ENCODE measurements at regions not wholly inside any gene's neighbourhood (a gene's known extent, or its start where the extent isn't known, plus 50 kb on each side); places are given as distances from the start of the nearest gene placed in this dataset.

DNA sequence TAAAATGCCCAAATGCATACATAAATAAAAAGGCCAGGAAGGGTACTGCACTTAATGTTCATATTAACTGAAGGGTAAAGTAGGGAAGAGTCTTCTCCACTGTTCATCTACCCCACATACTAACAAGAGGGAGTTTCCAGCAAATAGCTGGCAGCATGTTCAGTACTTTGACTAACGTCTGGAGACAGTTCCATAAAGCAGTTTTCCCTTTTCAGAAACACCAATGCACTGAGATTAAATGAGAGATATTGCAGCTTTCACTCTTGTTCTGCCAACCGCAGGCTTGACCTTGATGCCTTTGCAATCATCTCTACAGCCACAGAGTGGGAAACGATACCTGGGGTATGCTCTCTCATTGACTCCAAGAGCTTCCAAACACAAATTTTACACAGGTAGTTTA lies 2123.1 kb upstream of the TENM3 start:
- H3K27ac ChIP-seq (ENCODE audit: low read depth, low read length), result no peak overlapping the region
- no peak overlapping the region for H3K4me3 ChIP-seq (ENCODE audit: low read depth, low read length)
- no peaks in the 10 kb centered on the region for H3K79me2 ChIP-seq (ENCODE audit: control insufficient read depth, insufficient read depth, low read length, unreplicated experiment)
- H3K4me1 ChIP-seq (ENCODE audit: control insufficient read depth, insufficient read depth, low read length, unreplicated experiment), result no peaks in the 10 kb centered on the region
- no peaks in the 10 kb centered on the region for H3K27me3 ChIP-seq (ENCODE audit: insufficient read depth, low read length)
- no peaks in the 10 kb centered on the region for H3K36me3 ChIP-seq (ENCODE audit: insufficient read depth, low read length)
- no peak overlapping the region for H2AFZ ChIP-seq (ENCODE audit: low read length, unreplicated experiment)

DNA sequence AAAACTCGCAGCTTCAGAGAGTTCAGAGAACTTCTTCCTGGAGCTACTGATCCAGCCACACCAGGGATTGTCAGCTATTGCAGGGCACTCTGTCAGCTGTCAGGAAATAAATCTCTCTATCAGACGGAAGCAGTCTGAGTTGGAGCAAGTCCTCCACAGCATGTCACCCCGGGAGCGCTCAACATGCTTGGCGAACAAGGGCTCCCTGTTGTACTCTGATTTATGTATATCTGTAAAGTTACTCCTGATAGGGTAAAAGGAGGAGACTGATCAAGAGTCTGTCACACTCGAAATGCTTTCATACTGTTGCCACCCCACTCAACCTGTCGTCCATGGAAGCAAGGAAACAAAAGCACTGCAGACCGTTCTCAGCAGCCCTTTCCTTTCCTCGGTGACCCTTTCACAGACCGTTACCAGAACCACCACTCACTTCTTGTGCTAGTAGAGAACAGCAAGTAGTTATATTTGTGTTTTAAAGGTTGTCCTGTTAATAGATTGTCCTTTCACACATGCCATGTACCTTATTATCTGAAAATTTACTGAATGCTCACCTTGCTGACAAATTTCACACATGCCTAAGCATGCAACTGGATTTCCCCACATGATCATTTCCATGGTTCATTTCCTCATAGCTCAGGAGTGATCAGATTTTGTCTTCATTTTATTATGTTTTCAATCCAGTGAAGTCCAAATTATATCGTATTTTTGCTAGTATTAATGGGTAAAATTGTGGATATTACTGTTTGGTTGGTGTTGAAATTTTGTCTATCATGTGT lies 2108.9 kb upstream of the TENM3 start:
- H3K4me3 ChIP-seq (ENCODE audit: low read depth, low read length), result no peak overlapping the region
- no peaks in the 10 kb centered on the region for H3K79me2 ChIP-seq (ENCODE audit: control insufficient read depth, insufficient read depth, low read length, unreplicated experiment)
- H3K36me3 ChIP-seq (ENCODE audit: insufficient read depth, low read length), result no peaks in the 10 kb centered on the region

DNA sequence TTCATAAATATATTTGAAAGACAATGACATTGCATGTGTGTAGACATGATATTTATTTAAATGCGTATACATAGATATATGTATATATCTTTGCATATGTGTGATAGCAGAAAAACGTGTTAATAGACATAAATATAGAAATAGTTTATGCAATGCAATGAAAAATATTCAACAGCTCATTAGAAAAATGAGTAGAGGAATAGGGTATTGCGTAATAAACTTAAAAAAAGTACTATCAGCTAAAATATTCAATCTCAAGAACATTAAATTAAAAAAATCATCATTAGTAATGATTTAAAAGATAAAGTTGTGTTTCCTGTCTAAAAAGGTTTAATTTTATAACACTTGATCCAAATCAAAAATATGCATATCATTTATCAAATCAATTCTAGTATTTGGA lies 2101.5 kb upstream of the TENM3 start:
- no peaks in the 10 kb centered on the region for H3K36me3 ChIP-seq (ENCODE audit: insufficient read depth, low read length)
- H3K79me2 ChIP-seq (ENCODE audit: control insufficient read depth, insufficient read depth, low read length, unreplicated experiment), result no peaks in the 10 kb centered on the region
- H3K4me3 ChIP-seq (ENCODE audit: low read depth, low read length), result no peak overlapping the region
- no peaks in the 10 kb centered on the region for H3K27me3 ChIP-seq (ENCODE audit: insufficient read depth, low read length)
- no peak overlapping the region for H2AFZ ChIP-seq (ENCODE audit: low read length, unreplicated experiment)
- H3K4me1 ChIP-seq (ENCODE audit: control insufficient read depth, insufficient read depth, low read length, unreplicated experiment), result no peaks in the 10 kb centered on the region
- no peak overlapping the region for H3K27ac ChIP-seq (ENCODE audit: low read depth, low read length)

More for the DNA sequence above, 2108.9 kb upstream of the TENM3 start:
- H3K27ac ChIP-seq (ENCODE audit: low read depth, low read length), result no peak overlapping the region
- H3K4me1 ChIP-seq (ENCODE audit: control insufficient read depth, insufficient read depth, low read length, unreplicated experiment), result no peaks in the 10 kb centered on the region
- H3K27me3 ChIP-seq (ENCODE audit: insufficient read depth, low read length), result no peaks in the 10 kb centered on the region
- no peak overlapping the region for H2AFZ ChIP-seq (ENCODE audit: low read length, unreplicated experiment)

- Histone ChIP-seq H3K27ac (ENCODE audit: low read depth, low read length) (no peak overlapping the region), H3K4me1 (ENCODE audit: control insufficient read depth, insufficient read depth, low read length, unreplicated experiment) (no peaks in the 10 kb centered on the region), H2AFZ (ENCODE audit: low read length, unreplicated experiment) (no peak overlapping the region), H3K27me3 (ENCODE audit: insufficient read depth, low read length) (no peaks in the 10 kb centered on the region), H3K36me3 (ENCODE audit: insufficient read depth, low read length) (no peaks in the 10 kb centered on the region), H3K79me2 (ENCODE audit: control insufficient read depth, insufficient read depth, low read length, unreplicated experiment) (no peaks in the 10 kb centered on the region), H3K4me3 (ENCODE audit: low read depth, low read length) (no peak overlapping the region)
Measured at GRCh38 chr4:180148737-180149136, 2094.5 kb upstream of the TENM3 start.

DNA sequence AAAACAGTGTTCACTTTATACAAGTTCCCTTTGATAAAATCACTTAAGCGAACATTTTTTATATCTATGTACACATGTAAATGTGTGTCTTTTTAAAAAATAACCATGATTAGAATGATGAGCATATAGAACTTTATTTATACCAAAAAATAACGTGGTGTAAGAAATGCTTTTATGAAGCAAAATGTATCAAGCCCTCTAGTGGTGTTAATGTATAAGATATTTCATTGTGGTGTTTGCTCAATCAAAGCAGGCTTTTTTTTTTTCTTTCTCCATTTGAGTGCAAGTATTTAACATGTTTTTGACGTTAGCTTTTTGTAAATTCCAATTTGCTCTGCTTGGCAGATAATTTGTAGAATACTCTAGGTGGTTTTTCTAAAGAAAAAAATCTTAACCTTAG lies 2092.4 kb upstream of the TENM3 start:
- Histone ChIP-seq H3K4me1 (ENCODE audit: control insufficient read depth, insufficient read depth, low read length, unreplicated experiment) (no peaks in the 10 kb centered on the region), H3K4me3 (ENCODE audit: low read depth, low read length) (no peak overlapping the region), H3K79me2 (ENCODE audit: control insufficient read depth, insufficient read depth, low read length, unreplicated experiment) (no peaks in the 10 kb centered on the region), H3K27me3 (ENCODE audit: insufficient read depth, low read length) (no peaks in the 10 kb centered on the region), H3K36me3 (ENCODE audit: insufficient read depth, low read length) (no peaks in the 10 kb centered on the region), H2AFZ (ENCODE audit: low read length, unreplicated experiment) (no peak overlapping the region), H3K27ac (ENCODE audit: low read depth, low read length) (no peak overlapping the region)

- Histone ChIP-seq H3K27me3 (ENCODE audit: insufficient read depth, low read length) (no peaks in the 10 kb centered on the region), H3K4me1 (ENCODE audit: control insufficient read depth, insufficient read depth, low read length, unreplicated experiment) (no peaks in the 10 kb centered on the region), H3K27ac (ENCODE audit: low read depth, low read length) (no peak overlapping the region), H3K4me3 (ENCODE audit: low read depth, low read length) (no peak overlapping the region), H3K36me3 (ENCODE audit: insufficient read depth, low read length) (no peaks in the 10 kb centered on the region), H3K79me2 (ENCODE audit: control insufficient read depth, insufficient read depth, low read length, unreplicated experiment) (no peaks in the 10 kb centered on the region), H2AFZ (ENCODE audit: low read length, unreplicated experiment) (no peak overlapping the region)
Measured at GRCh38 chr4:180152831-180153230, 2090.4 kb upstream of the TENM3 start.

DNA sequence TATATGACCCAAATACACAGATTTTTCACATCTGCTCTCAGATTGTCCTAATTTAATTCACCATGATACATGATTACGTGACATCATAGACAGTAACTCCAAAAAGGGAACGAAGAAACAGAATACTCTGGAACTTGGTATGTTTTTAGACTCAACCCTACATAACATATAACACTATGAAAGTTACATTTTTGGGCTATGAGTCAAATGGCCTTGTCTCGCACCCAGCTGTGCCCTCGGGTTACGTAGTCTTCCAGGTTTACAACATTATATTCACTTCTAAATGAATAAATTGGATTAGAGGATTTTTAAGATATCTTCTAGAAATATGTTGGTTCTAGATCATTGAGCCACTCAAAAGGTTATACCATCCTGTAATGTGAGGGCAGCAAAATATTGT lies 2089.6 kb upstream of the TENM3 start:
- H2AFZ ChIP-seq (ENCODE audit: low read length, unreplicated experiment), result no peak overlapping the region
- H3K27ac ChIP-seq (ENCODE audit: low read depth, low read length), result no peak overlapping the region
- H3K79me2 ChIP-seq (ENCODE audit: control insufficient read depth, insufficient read depth, low read length, unreplicated experiment), result no peaks in the 10 kb centered on the region
- no peaks in the 10 kb centered on the region for H3K27me3 ChIP-seq (ENCODE audit: insufficient read depth, low read length)
- no peaks in the 10 kb centered on the region for H3K36me3 ChIP-seq (ENCODE audit: insufficient read depth, low read length)
- H3K4me1 ChIP-seq (ENCODE audit: control insufficient read depth, insufficient read depth, low read length, unreplicated experiment), result no peaks in the 10 kb centered on the region
- no peak overlapping the region for H3K4me3 ChIP-seq (ENCODE audit: low read depth, low read length)

DNA sequence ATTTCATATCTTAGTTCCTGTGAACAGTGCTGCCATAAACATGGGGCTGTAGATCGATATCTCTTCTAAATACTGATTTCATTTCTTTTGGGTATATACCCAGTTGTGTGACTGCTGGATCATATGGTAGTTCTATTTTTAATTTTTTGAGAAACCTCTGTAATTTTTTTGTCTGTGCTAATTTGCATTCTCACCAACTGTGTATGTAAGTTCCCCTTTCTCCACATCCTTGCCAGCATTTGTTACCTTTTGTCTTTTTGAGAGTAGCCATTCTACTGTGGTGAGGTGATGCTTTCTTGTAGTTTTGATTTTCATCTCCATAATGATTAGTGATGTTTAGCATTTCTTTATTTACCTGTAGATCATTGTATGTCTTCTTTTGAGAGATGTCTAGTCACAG lies 2086.5 kb upstream of the TENM3 start:
- Histone ChIP-seq H3K79me2 (ENCODE audit: control insufficient read depth, insufficient read depth, low read length, unreplicated experiment) (no peaks in the 10 kb centered on the region), H3K27me3 (ENCODE audit: insufficient read depth, low read length) (no peaks in the 10 kb centered on the region), H3K27ac (ENCODE audit: low read depth, low read length) (no peak overlapping the region), H3K4me3 (ENCODE audit: low read depth, low read length) (no peak overlapping the region), H3K36me3 (ENCODE audit: insufficient read depth, low read length) (no peaks in the 10 kb centered on the region), H2AFZ (ENCODE audit: low read length, unreplicated experiment) (no peak overlapping the region), H3K4me1 (ENCODE audit: control insufficient read depth, insufficient read depth, low read length, unreplicated experiment) (no peaks in the 10 kb centered on the region)

GRCh38 chr4:180160195-180160983 lies 2082.8 kb upstream of the TENM3 start:
- Histone ChIP-seq H3K4me3 (ENCODE audit: low read depth, low read length) (no peak overlapping the region), H3K27me3 (ENCODE audit: insufficient read depth, low read length) (no peaks in the 10 kb centered on the region), H3K36me3 (ENCODE audit: insufficient read depth, low read length) (no peaks in the 10 kb centered on the region), H2AFZ (ENCODE audit: low read length, unreplicated experiment) (no peak overlapping the region), H3K79me2 (ENCODE audit: control insufficient read depth, insufficient read depth, low read length, unreplicated experiment) (no peaks in the 10 kb centered on the region), H3K4me1 (ENCODE audit: control insufficient read depth, insufficient read depth, low read length, unreplicated experiment) (no peaks in the 10 kb centered on the region), H3K27ac (ENCODE audit: low read depth, low read length) (no peak overlapping the region)

DNA sequence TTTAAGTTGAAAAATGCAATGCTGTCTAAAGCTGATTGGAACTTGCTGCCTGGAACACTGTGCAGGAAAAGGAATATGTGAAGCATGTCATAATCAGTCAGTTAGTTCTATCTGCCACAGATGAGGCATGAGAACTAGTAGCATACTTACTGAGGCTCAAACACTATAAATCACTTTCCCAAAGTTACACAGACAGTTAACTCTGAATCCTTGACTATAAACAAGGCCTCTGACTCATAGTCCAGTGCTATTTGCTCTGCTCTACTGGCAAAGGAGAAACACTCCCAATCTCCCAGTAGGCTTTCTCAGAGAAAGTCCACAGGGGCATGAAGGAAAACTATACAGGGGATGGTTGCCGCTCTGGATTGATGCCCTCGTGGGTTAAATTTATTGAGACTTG lies 2078.4 kb upstream of the TENM3 start:
- Histone ChIP-seq H3K27me3 (ENCODE audit: insufficient read depth, low read length) (no peaks in the 10 kb centered on the region), H3K4me1 (ENCODE audit: control insufficient read depth, insufficient read depth, low read length, unreplicated experiment) (no peaks in the 10 kb centered on the region), H3K36me3 (ENCODE audit: insufficient read depth, low read length) (no peaks in the 10 kb centered on the region), H2AFZ (ENCODE audit: low read length, unreplicated experiment) (no peak overlapping the region), H3K27ac (ENCODE audit: low read depth, low read length) (no peak overlapping the region), H3K4me3 (ENCODE audit: low read depth, low read length) (no peak overlapping the region), H3K79me2 (ENCODE audit: control insufficient read depth, insufficient read depth, low read length, unreplicated experiment) (no peaks in the 10 kb centered on the region)

DNA sequence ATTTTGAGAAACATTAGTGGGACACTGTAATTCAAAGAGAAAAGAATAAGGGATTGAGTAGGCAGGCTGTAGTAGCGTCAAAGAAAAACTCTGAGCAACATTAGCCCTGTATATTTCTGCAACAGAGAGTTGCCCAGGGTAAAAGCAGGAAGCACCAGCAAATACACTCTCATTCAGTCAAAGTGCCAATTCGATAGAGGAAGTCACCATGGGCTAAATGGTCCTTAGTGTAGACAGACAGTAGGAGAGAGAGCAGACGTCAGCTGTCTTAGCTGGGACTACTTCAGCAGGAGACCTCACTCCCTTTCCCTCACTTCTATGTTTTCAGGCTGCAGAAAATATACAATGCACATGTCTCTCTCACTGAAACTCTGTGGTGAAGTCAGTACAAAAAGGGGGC lies 2073.8 kb upstream of the TENM3 start:
- no peaks in the 10 kb centered on the region for H3K4me1 ChIP-seq (ENCODE audit: control insufficient read depth, insufficient read depth, low read length, unreplicated experiment)
- no peaks in the 10 kb centered on the region for H3K36me3 ChIP-seq (ENCODE audit: insufficient read depth, low read length)
- H3K79me2 ChIP-seq (ENCODE audit: control insufficient read depth, insufficient read depth, low read length, unreplicated experiment), result no peaks in the 10 kb centered on the region
- no peak overlapping the region for H3K4me3 ChIP-seq (ENCODE audit: low read depth, low read length)
- H2AFZ ChIP-seq (ENCODE audit: low read length, unreplicated experiment), result no peak overlapping the region
- H3K27ac ChIP-seq (ENCODE audit: low read depth, low read length), result no peak overlapping the region
- no peaks in the 10 kb centered on the region for H3K27me3 ChIP-seq (ENCODE audit: insufficient read depth, low read length)
